ENCODE measurements at regions not wholly inside any gene's neighbourhood (a gene's known extent, or its start where the extent isn't known, plus 50 kb on each side); places are given as distances from the start of the nearest gene placed in this dataset.

GRCh38 chr1:39141925-39142324 lies 62.6 kb upstream of the MACF1 start:
- no peak for DNase-seq

GRCh38 chr1:39142401-39143060 lies 62.0 kb upstream of the MACF1 start:
- no peak for DNase-seq

- no peak for DNase-seq
These were observed 59.6 kb upstream of the MACF1 start for GRCh38 chr1:39144924-39145323.

GRCh38 chr1:39145331-39145965 lies 59.0 kb upstream of the MACF1 start:
- DNase-seq, result no peak

DNA sequence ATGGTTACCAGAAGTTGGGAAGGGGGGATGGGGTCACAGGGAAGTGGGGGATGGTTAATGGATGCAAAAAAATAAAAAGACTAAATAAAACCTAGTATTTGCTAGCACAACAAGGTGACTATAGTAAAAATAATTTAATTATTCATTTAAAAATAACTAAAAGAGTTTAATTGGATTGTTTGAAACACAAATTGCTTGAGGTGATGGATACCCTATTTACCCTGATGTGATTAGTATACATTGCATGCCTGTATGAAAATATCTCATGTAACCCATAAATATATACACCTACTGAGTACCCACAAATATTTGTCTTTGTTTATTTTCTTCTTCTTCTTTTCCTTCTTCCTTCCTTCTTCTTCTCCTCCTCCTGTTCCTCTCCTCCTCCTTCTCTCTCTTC lies 57.8 kb upstream of the MACF1 start:
- DNase-seq, result no peak

GRCh38 chr1:39147099-39148025 lies 57.1 kb upstream of the MACF1 start:
- no peak for DNase-seq

GRCh38 chr1:39148942-39149341 lies 55.6 kb upstream of the MACF1 start:
- no peak for DNase-seq

- DNase-seq, result no peak
These were observed 55.0 kb upstream of the MACF1 start for GRCh38 chr1:39149509-39149908.

DNA sequence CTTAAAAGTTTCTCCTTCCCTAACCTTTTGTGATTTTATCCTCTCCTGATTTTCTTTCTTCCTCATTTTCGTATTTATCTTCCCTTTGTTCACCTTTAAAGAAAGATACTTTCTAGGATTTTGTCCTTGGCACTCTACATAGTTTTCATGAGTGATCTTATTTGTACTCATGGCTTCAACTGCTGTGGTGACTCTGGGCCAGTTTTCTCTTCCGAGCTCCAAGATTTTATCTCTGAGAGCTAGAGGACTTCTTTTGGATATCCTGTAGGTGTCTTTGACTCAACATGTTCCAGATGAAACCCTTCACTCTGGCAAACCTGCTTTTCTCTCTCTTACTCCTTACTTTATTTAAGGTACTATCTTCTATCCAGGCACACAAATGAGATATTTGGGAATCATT lies 53.7 kb upstream of the MACF1 start:
- no peak for DNase-seq

DNA sequence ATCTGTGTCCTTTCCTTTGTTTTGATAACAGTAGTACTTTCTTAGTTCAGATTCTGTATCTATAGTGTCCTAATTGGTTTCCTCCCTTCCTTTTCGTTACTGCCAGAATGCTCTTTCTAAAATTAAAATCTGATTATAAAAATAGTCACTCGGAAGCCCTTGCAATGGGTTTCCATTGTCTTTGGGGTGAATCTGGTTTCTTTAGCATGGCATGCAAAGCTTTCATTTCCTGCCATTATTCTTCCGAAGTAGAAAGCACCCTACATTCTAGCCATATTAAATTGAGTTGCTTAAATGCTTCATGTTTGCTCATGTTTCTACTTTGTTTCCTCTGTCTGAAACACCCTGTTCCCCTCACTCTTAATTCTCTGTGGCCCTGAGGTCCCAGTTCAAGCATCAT lies 53.2 kb upstream of the MACF1 start:
- no peak for DNase-seq

DNA sequence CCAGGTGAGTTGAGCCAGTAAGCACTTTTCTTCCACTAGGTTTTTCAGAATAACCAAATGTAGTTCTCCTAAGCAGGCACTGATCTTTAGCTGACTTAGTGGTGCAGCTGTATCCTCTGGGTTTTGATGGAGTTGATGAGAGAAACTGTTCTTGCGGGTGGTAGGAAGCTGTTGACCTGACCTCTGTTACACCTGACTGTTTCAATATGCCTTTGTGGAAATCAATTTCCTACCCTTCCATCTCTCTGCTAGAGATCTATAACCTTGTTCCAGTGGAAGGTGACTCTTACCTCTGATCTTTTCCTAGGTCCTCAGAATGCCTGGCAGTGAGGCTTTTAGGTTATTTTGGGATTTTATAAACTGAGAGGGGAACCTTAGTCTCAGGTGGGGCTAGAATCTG lies 51.6 kb upstream of the MACF1 start:
- DNase-seq, result no peak

- no peak for DNase-seq
These were observed 50.8 kb upstream of the MACF1 start for GRCh38 chr1:39153684-39154083.

- DNase-seq, result no peak
These were observed 49.7 kb upstream of the MACF1 start for GRCh38 chr1:39154553-39155421.

Data from stimulated activated CD4-positive, alpha-beta T cell treated with anti-CD3 and anti-CD28 coated beads, Interleukin-2, amount 100 ng/mL, for 24 hours (primary cell).